ENCODE measurements at regions not wholly inside any gene's neighbourhood (a gene's known extent, or its start where the extent isn't known, plus 50 kb on each side); places are given as distances from the start of the nearest gene placed in this dataset.

- Histone ChIP-seq H2AK5ac (ENCODE audit: low read depth, low read length) (no peak overlapping the region), H4K8ac (ENCODE audit: low read depth in 2 of 2, low read length in 2 of 2) (no peak overlapping the region), H4K91ac (ENCODE audit: insufficient read depth, low read depth, low read length) (no peak overlapping the region), H3K14ac (replicated peaks; ENCODE audit: low read depth, low read length) (no peak overlapping the region), H3K79me1 (ENCODE audit: low read depth in 1 of 2, low read length in 2 of 2) (no peaks in the 10 kb centered on the region), H2BK5ac (ENCODE audit: low read depth, low read length, poor library complexity, severe bottlenecking) (no peak overlapping the region), H2BK15ac (ENCODE audit: low read depth, low read length) (no peak overlapping the region), H3K4me3 (ENCODE audit: insufficient read depth, low read depth, low read length) (no peak overlapping the region), H2AFZ (replicated peaks; ENCODE audit: low read length, poor library complexity) (no peak overlapping the region), H4K20me1 (ENCODE audit: insufficient read depth, low read length) (no peaks in the 10 kb centered on the region), H3K56ac (ENCODE audit: extremely low read depth, insufficient read depth, low read length) (no peak overlapping the region), H3K9me3 (ENCODE audit: control insufficient read depth, insufficient read depth, low read length) (no peaks in the 10 kb centered on the region), H3K4ac (ENCODE audit: low read depth, low read length) (no peak overlapping the region), H3K27ac (ENCODE audit: insufficient read depth, low read length) (no peak overlapping the region), H4K5ac (ENCODE audit: low read depth, low read length) (no peak overlapping the region), H3K9me1 (ENCODE audit: insufficient read depth, low read length) (no peaks in the 10 kb centered on the region), H3K36me3 (ENCODE audit: control insufficient read depth, insufficient read depth, low read length) (no peaks in the 10 kb centered on the region), H3K23ac (ENCODE audit: low read depth, low read length) (no peak overlapping the region), H3K27me3 (ENCODE audit: control insufficient read depth, insufficient read depth, low read length) (no peaks in the 10 kb centered on the region), H3K18ac (ENCODE audit: low read depth, low read length) (no peak overlapping the region), H3K4me2 (ENCODE audit: low read depth, low read length) (no peak overlapping the region), H2BK120ac (ENCODE audit: low read depth, low read length) (no peak overlapping the region), H3K4me1 (ENCODE audit: control insufficient read depth, insufficient read depth, low read length) (no peaks in the 10 kb centered on the region), H2BK20ac (ENCODE audit: low read depth, low read length) (no peak overlapping the region), H2AK9ac (replicated peaks; ENCODE audit: low read depth, low read length, poor library complexity) (no peak overlapping the region), H3K9ac (ENCODE audit: low read depth, low read length) (no peak overlapping the region)
- ATAC-seq (ENCODE audit: low read depth) (no peak), DNase-seq (no peak)
- BruUV-seq (replicated peaks) = no TSS peak
- dilution Hi-C loops (cut with HindIII; ENCODE audit: low sequenced_read_pairs, unreplicated experiment) (no loop called here), in situ Hi-C loops (cut with MboI; ENCODE audit: low sequenced_read_pairs) (no loop called here), intact Hi-C loops (cut with micrococcal nuclease) (no loop called here)
- ChIA-PET POLR2A (ENCODE audit: unreplicated experiment) (no interaction called here), CTCF (no interaction called here)
- WGBS, 2 experiments (ENCODE audit: extremely low coverage in 2 of 2, insufficient read length in 1 of 2) = 100% methylated on average over 1 of the region's 3 CpGs; no CpG with 5 or more reads in 1 of the 2 experiments
- TF ChIP-seq ELK1 (IDR thresholded peaks at IDR 0.05; ENCODE audit: borderline replicate concordance, low read depth, low read length) (no peak), RCOR1 (IDR thresholded peaks at IDR 0.05; ENCODE audit: insufficient replicate concordance, low read length) (no peak), POLR2A (IDR thresholded peaks at IDR 0.05; ENCODE audit: low read depth, low read length) (no peak)
These were observed 1255.9 kb downstream of the JRKL start for GRCh38 chr11:97645736-97646135.

Data from IMR-90 (cell line).